Parathyroid adenoma (tissue), 2 donors: ENCODE measurements at regions not wholly inside any gene's neighbourhood (a gene's known extent, or its start where the extent isn't known, plus 50 kb on each side); places are given as distances from the start of the nearest gene placed in this dataset.

Experiments used
- H2AFZ ChIP-seq: fragments of 300-600 bp; sonication (generic); one replicate; pipeline ENCODE4 v1.7.0; 2017; ENCODE audit warnings: antibody characterized with exemption, mild to moderate bottlenecking
- H3K27ac ChIP-seq: fragments of 300-600 bp; sonication (generic); one replicate; pipeline ENCODE4 v1.7.0; 2017
- H3K27me3 ChIP-seq: fragments of 300-600 bp; sonication (generic); one replicate; pipeline ENCODE4 v1.7.0; 2017; ENCODE audit warnings: low read length; ENCODE audit not compliant: control insufficient read depth, insufficient read depth
- H3K36me3 ChIP-seq: fragments of 300-600 bp; sonication (generic); one replicate; pipeline ENCODE4 v1.7.0; 2017; ENCODE audit warnings: low read length; ENCODE audit not compliant: control insufficient read depth, insufficient read depth
- H3K4me1 ChIP-seq: fragments of 300-600 bp; sonication (generic); one replicate; pipeline ENCODE4 v1.7.0; 2017; ENCODE audit warnings: control low read depth
- H3K4me2 ChIP-seq: fragments of 300-600 bp; sonication (generic); one replicate; pipeline ENCODE4 v1.7.0; 2017; ENCODE audit warnings: low read length
- H3K4me3 ChIP-seq: fragments of 300-600 bp; sonication (generic); one replicate; pipeline ENCODE4 v1.7.0; 2017; ENCODE audit warnings: low read depth, low read length
- H3K79me2 ChIP-seq: fragments of 300-600 bp; sonication (generic); one replicate; pipeline ENCODE4 v1.7.0; 2017; ENCODE audit warnings: control low read depth
- H3K9ac ChIP-seq: fragments of 300-600 bp; sonication (generic); one replicate; pipeline ENCODE4 v1.7.0; 2017; ENCODE audit warnings: mild to moderate bottlenecking
- H3K9me3 ChIP-seq: fragments of 300-600 bp; sonication (generic); one replicate; pipeline ENCODE4 v1.7.0; 2017; ENCODE audit warnings: low read length; ENCODE audit not compliant: control insufficient read depth
- CTCF ChIP-seq: fragments of 300-600 bp; sonication (generic); IDR thresholded peaks from one replicate; pipeline ENCODE4 v1.7.0; 2017; ENCODE audit warnings: antibody characterized with exemption, mild to moderate bottlenecking
- donor health status: primary hyperparathyroidism.

GRCh38 chr18:57957210-57957609, 86.8 kb upstream of the NEDD4L start:
- no peaks in the 10 kb centered on the region for H3K36me3 ChIP-seq
- H3K4me3 ChIP-seq: no peak overlapping the region
- H3K4me2 ChIP-seq: no peak overlapping the region
- H3K9ac ChIP-seq: no peak overlapping the region
- H3K27ac ChIP-seq: no peak overlapping the region
- H3K9me3 ChIP-seq: no peaks in the 10 kb centered on the region
- H3K79me2 ChIP-seq: no peaks in the 10 kb centered on the region
- no peaks in the 10 kb centered on the region for H3K4me1 ChIP-seq
- no peak overlapping the region for H2AFZ ChIP-seq
- no peaks in the 10 kb centered on the region for H3K27me3 ChIP-seq
- TF ChIP-seq CTCF: no peak

GRCh38 chr18:57956491-57956890, 87.5 kb upstream of the NEDD4L start:
- Histone ChIP-seq H3K9me3 (no peaks in the 10 kb centered on the region), H3K9ac (no peak overlapping the region), H3K4me3 (no peak overlapping the region), H2AFZ (no peak overlapping the region), H3K27me3 (no peaks in the 10 kb centered on the region), H3K36me3 (no peaks in the 10 kb centered on the region), H3K4me1 (no peaks in the 10 kb centered on the region), H3K4me2 (no peak overlapping the region), H3K79me2 (no peaks in the 10 kb centered on the region), H3K27ac (no peak overlapping the region)
- no peak for TF ChIP-seq CTCF

- TF ChIP-seq CTCF: no peak
- Histone ChIP-seq H3K27ac (no peak overlapping the region), H3K4me2 (no peak overlapping the region)
Observed at GRCh38 chr18:57954935-57955334, 89.1 kb upstream of the NEDD4L start.

GRCh38 chr18:57953883-57954282, 90.1 kb upstream of the NEDD4L start:
- no peak for TF ChIP-seq CTCF

More at GRCh38 chr18:57954935-57955334, 89.1 kb upstream of the NEDD4L start:
- no peak overlapping the region for H3K9ac ChIP-seq
- H3K4me3 ChIP-seq: no peak overlapping the region
- H3K79me2 ChIP-seq: no peaks in the 10 kb centered on the region
- H3K9me3 ChIP-seq: no peaks in the 10 kb centered on the region
- no peaks in the 10 kb centered on the region for H3K36me3 ChIP-seq
- no peaks in the 10 kb centered on the region for H3K27me3 ChIP-seq
- H3K4me1 ChIP-seq: no peaks in the 10 kb centered on the region
- H2AFZ ChIP-seq: no peak overlapping the region

GRCh38 chr18:57951999-57952774, 91.8 kb upstream of the NEDD4L start:
- H3K27ac ChIP-seq: no peak overlapping the region
- TF ChIP-seq CTCF: no peak
- H2AFZ ChIP-seq: no peak overlapping the region
- H3K9ac ChIP-seq: no peak overlapping the region
- no peaks in the 10 kb centered on the region for H3K4me1 ChIP-seq
- no peaks in the 10 kb centered on the region for H3K36me3 ChIP-seq
- no peak overlapping the region for H3K4me2 ChIP-seq
- no peaks in the 10 kb centered on the region for H3K79me2 ChIP-seq
- no peak overlapping the region for H3K4me3 ChIP-seq
- H3K27me3 ChIP-seq: no peaks in the 10 kb centered on the region
- H3K9me3 ChIP-seq: no peaks in the 10 kb centered on the region

More at GRCh38 chr18:57953883-57954282, 90.1 kb upstream of the NEDD4L start:
- Histone ChIP-seq H3K4me2 (no peak overlapping the region), H3K4me1 (no peaks in the 10 kb centered on the region), H3K9ac (no peak overlapping the region), H2AFZ (no peak overlapping the region), H3K27ac (no peak overlapping the region), H3K4me3 (no peak overlapping the region), H3K36me3 (no peaks in the 10 kb centered on the region), H3K27me3 (no peaks in the 10 kb centered on the region), H3K79me2 (no peaks in the 10 kb centered on the region), H3K9me3 (no peaks in the 10 kb centered on the region)
